ENCODE measurements at regions not wholly inside any gene's neighbourhood (a gene's known extent, or its start where the extent isn't known, plus 50 kb on each side); places are given as distances from the start of the nearest gene placed in this dataset.

GRCh38 chr1:30819244-30819571, 61.6 kb upstream of the LAPTM5 start:
- ATAC-seq = no peak
- no peak for DNase-seq
- intact Hi-C loops (cut with DNase I, micrococcal nuclease) = no loop called here

GRCh38 chr1:30818568-30819243, 61.1 kb upstream of the LAPTM5 start:
- no peak for ATAC-seq
- intact Hi-C loops (cut with DNase I, micrococcal nuclease) = no loop called here
- no peak for DNase-seq

- intact Hi-C loops (cut with DNase I, micrococcal nuclease) = no loop called here
- no peak for DNase-seq
- ATAC-seq = no peak
These were observed 60.0 kb upstream of the LAPTM5 start for GRCh38 chr1:30817548-30817947.

- no peak for DNase-seq
- ATAC-seq = no peak
These were observed 59.5 kb upstream of the LAPTM5 start for GRCh38 chr1:30817077-30817438.

GRCh38 chr1:30816211-30817076, 58.9 kb upstream of the LAPTM5 start:
- intact Hi-C loops (cut with DNase I, micrococcal nuclease) = no loop called here
- DNase-seq (peak; percentile 53 to 59), ATAC-seq (no peak)

More at GRCh38 chr1:30817077-30817438, 59.5 kb upstream of the LAPTM5 start:
- intact Hi-C loops (cut with DNase I, micrococcal nuclease) = no loop called here

GRCh38 chr1:30815556-30815955, 58.0 kb upstream of the LAPTM5 start:
- ATAC-seq (no peak), DNase-seq (no peak)
- intact Hi-C loops (cut with DNase I, micrococcal nuclease) = no loop called here

- ATAC-seq (no peak), DNase-seq (no peak)
- intact Hi-C loops (cut with DNase I, micrococcal nuclease) = no loop called here
These were observed 56.7 kb upstream of the LAPTM5 start for GRCh38 chr1:30814292-30814691.

- intact Hi-C loops (cut with DNase I, micrococcal nuclease) = no loop called here
- ATAC-seq = no peak
- no peak for DNase-seq
These were observed 54.5 kb upstream of the LAPTM5 start for GRCh38 chr1:30812076-30812475.

GRCh38 chr1:30811187-30811586, 53.6 kb upstream of the LAPTM5 start:
- ATAC-seq (no peak), DNase-seq (no peak)
- intact Hi-C loops (cut with DNase I, micrococcal nuclease) = no loop called here

- ATAC-seq (no peak), DNase-seq (no peak)
- intact Hi-C loops (cut with DNase I, micrococcal nuclease) = no loop called here
These were observed 53.0 kb upstream of the LAPTM5 start for GRCh38 chr1:30810416-30811080.

GRCh38 chr1:30809514-30810263, 52.1 kb upstream of the LAPTM5 start:
- ATAC-seq (no peak), DNase-seq (no peak)
- intact Hi-C loops (cut with DNase I, micrococcal nuclease) = no loop called here

- no peak for DNase-seq
- no peak for ATAC-seq
- intact Hi-C loops (cut with DNase I, micrococcal nuclease) = no loop called here
These were observed 50.6 kb upstream of the LAPTM5 start for GRCh38 chr1:30808067-30808662.

GRCh38 chr1:30807318-30808066, 49.9 kb upstream of the LAPTM5 start:
- no peak for ATAC-seq
- DNase-seq = peak in 1 of 2 donors; percentile 23
- intact Hi-C loops (cut with DNase I, micrococcal nuclease) = no loop called here

Data from left colon (tissue), 2 donors.